ENCODE measurements at regions not wholly inside any gene's neighbourhood (a gene's known extent, or its start where the extent isn't known, plus 50 kb on each side); places are given as distances from the start of the nearest gene placed in this dataset.

GRCh38 chr20:47964149-47964548 is 178.9 kb upstream of the SULF2 start:
- H3K36me3 ChIP-seq (ENCODE audit: insufficient read depth, low read length), result no peaks in the 10 kb centered on the region
- no peaks in the 10 kb centered on the region for H3K27me3 ChIP-seq (ENCODE audit: insufficient read depth, low read length, poor library complexity)
- peaks cover 1% of the 10 kb centered on the region; the same call in 1 of the 2 replicates for H3K4me1 ChIP-seq (ENCODE audit: insufficient read depth, low read length)
- TF ChIP-seq, protein P1, sequence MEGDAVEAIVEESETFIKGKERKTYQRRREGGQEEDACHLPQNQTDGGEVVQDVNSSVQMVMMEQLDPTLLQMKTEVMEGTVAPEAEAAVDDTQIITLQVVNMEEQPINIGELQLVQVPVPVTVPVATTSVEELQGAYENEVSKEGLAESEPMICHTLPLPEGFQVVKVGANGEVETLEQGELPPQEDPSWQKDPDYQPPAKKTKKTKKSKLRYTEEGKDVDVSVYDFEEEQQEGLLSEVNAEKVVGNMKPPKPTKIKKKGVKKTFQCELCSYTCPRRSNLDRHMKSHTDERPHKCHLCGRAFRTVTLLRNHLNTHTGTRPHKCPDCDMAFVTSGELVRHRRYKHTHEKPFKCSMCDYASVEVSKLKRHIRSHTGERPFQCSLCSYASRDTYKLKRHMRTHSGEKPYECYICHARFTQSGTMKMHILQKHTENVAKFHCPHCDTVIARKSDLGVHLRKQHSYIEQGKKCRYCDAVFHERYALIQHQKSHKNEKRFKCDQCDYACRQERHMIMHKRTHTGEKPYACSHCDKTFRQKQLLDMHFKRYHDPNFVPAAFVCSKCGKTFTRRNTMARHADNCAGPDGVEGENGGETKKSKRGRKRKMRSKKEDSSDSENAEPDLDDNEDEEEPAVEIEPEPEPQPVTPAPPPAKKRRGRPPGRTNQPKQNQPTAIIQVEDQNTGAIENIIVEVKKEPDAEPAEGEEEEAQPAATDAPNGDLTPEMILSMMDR (IDR thresholded peaks at IDR 0.05; ENCODE audit: borderline replicate concordance, extremely low read depth, low read length, poor library complexity, severe bottlenecking), result no peak
- no peak for TF ChIP-seq EZH2 (IDR thresholded peaks at IDR 0.05; ENCODE audit: borderline replicate concordance, low read depth, low read length, severe bottlenecking)
- no peak overlapping the region for H2AFZ ChIP-seq (ENCODE audit: low read depth, low read length)
- no peak overlapping the region for H3K4me3 ChIP-seq (ENCODE audit: low read depth in 1 of 2, low read length in 2 of 2)
- DNase-seq (no peak), ATAC-seq (ENCODE audit: insufficient read depth, low read depth) (no peak)
- H3K4me2 ChIP-seq (ENCODE audit: insufficient read depth, low read length), result no peak overlapping the region
- H3K9me3 ChIP-seq (ENCODE audit: insufficient read depth, low read length, severe bottlenecking), result no peaks in the 10 kb centered on the region
- H3K9ac ChIP-seq (ENCODE audit: low read depth, low read length), result no peak overlapping the region
- H4K20me1 ChIP-seq (ENCODE audit: insufficient read depth, low read length), result no peaks in the 10 kb centered on the region
- H3K27ac ChIP-seq (ENCODE audit: low read length), result no peak overlapping the region
- H3K79me2 ChIP-seq (ENCODE audit: insufficient read depth, low read length), result no peaks in the 10 kb centered on the region

- no peaks in the 10 kb centered on the region for H3K27me3 ChIP-seq (ENCODE audit: insufficient read depth, low read length, poor library complexity)
- no peak for TF ChIP-seq EZH2 (IDR thresholded peaks at IDR 0.05; ENCODE audit: borderline replicate concordance, low read depth, low read length, severe bottlenecking)
- TF ChIP-seq, protein P1 (IDR thresholded peaks at IDR 0.05; ENCODE audit: borderline replicate concordance, extremely low read depth, low read length, poor library complexity, severe bottlenecking), result no peak
- no peaks in the 10 kb centered on the region for H4K20me1 ChIP-seq (ENCODE audit: insufficient read depth, low read length)
- H3K9ac ChIP-seq (ENCODE audit: low read depth, low read length), result no peak overlapping the region
- no peak for DNase-seq
- H3K4me3 ChIP-seq (ENCODE audit: low read depth in 1 of 2, low read length in 2 of 2), result no peak overlapping the region
- no peak overlapping the region for H2AFZ ChIP-seq (ENCODE audit: low read depth, low read length)
- no peaks in the 10 kb centered on the region for H3K36me3 ChIP-seq (ENCODE audit: insufficient read depth, low read length)
- no peaks in the 10 kb centered on the region for H3K9me3 ChIP-seq (ENCODE audit: insufficient read depth, low read length, severe bottlenecking)
- H3K4me2 ChIP-seq (ENCODE audit: insufficient read depth, low read length), result no peak overlapping the region
- H3K79me2 ChIP-seq (ENCODE audit: insufficient read depth, low read length), result no peaks in the 10 kb centered on the region
- no peaks in the 10 kb centered on the region for H3K4me1 ChIP-seq (ENCODE audit: insufficient read depth, low read length)
- no peak for ATAC-seq (ENCODE audit: insufficient read depth, low read depth)
- H3K27ac ChIP-seq (ENCODE audit: low read length), result no peak overlapping the region
Measured at GRCh38 chr20:47963022-47963421, 177.7 kb upstream of the SULF2 start.

- no peak for TF ChIP-seq EZH2 (IDR thresholded peaks at IDR 0.05; ENCODE audit: borderline replicate concordance, low read depth, low read length, severe bottlenecking)
- TF ChIP-seq, protein P1 (IDR thresholded peaks at IDR 0.05; ENCODE audit: borderline replicate concordance, extremely low read depth, low read length, poor library complexity, severe bottlenecking), result no peak
Measured at GRCh38 chr20:47962286-47962963, 177.1 kb upstream of the SULF2 start.

More at GRCh38 chr20:47962286-47962963, 177.1 kb upstream of the SULF2 start:
- Histone ChIP-seq H2AFZ (ENCODE audit: low read depth, low read length) (no peak overlapping the region), H3K36me3 (ENCODE audit: insufficient read depth, low read length) (no peaks in the 10 kb centered on the region), H3K79me2 (ENCODE audit: insufficient read depth, low read length) (no peaks in the 10 kb centered on the region), H3K4me1 (ENCODE audit: insufficient read depth, low read length) (peaks cover 5% of the 10 kb centered on the region; the same call in 1 of the 2 replicates), H3K4me3 (ENCODE audit: low read depth in 1 of 2, low read length in 2 of 2) (no peak overlapping the region), H3K27me3 (ENCODE audit: insufficient read depth, low read length, poor library complexity) (no peaks in the 10 kb centered on the region), H3K9me3 (ENCODE audit: insufficient read depth, low read length, severe bottlenecking) (no peaks in the 10 kb centered on the region), H3K4me2 (ENCODE audit: insufficient read depth, low read length) (no peak overlapping the region), H3K9ac (ENCODE audit: low read depth, low read length) (no peak overlapping the region), H3K27ac (ENCODE audit: low read length) (no peak overlapping the region), H4K20me1 (ENCODE audit: insufficient read depth, low read length) (no peaks in the 10 kb centered on the region)
- ATAC-seq (ENCODE audit: insufficient read depth, low read depth) (no peak), DNase-seq (no peak)
